BJ (cell line): ENCODE measurements at regions not wholly inside any gene's neighbourhood (a gene's known extent, or its start where the extent isn't known, plus 50 kb on each side); places are given as distances from the start of the nearest gene placed in this dataset.

ENCODE experiments used
- CTCF ChIA-PET: fragments of 350-600 bp; formaldehyde crosslinking; extraction: SDS; loops from one replicate; lab custom pipeline; 2021; ENCODE audit warnings: antibody characterized with exemption, inconsistent platforms; lab: Yijun Ruan, JAX
- POLR2A ChIA-PET: fragments of 300-600 bp; sonication (Branson Sonifier 250); formaldehyde crosslinking; extraction: SDS; loops from one replicate; lab custom pipeline; 2021; ENCODE audit warnings: antibody characterized with exemption; lab: Charles Lee
- DNase-seq: peaks from one replicate; pipeline ENCODE4 v3.0.0-alpha.2; 2011; ENCODE audit warnings: low read depth
- H3K27me3 ChIP-seq: 2 replicates; pipeline ENCODE4 v1.6.0; 2011; ENCODE audit warnings: low read length; ENCODE audit not compliant: control insufficient read depth, insufficient read depth
- H3K36me3 ChIP-seq: 2 replicates; pipeline ENCODE4 v1.5.1; 2011; ENCODE audit warnings: low read length; ENCODE audit not compliant: control insufficient read depth, insufficient read depth
- H3K4me3 ChIP-seq: 2 replicates; pipeline ENCODE4 v1.5.1; 2011; ENCODE audit warnings: low read depth, mild to moderate bottlenecking, control low read depth, low read length
- CTCF ChIP-seq: IDR thresholded peaks from 2 replicates; pipeline ENCODE4 v1.5.1; 2011; ENCODE audit warnings: low read depth, mild to moderate bottlenecking, control low read depth, inconsistent platforms, low read length, moderate library complexity; ENCODE audit not compliant: insufficient read depth

- DNase-seq = no peak
- POLR2A ChIA-PET = no interaction called here
These were observed 615.5 kb downstream of the C6orf118 start for GRCh38 chr6:164693944-164694343.

GRCh38 chr6:164692772-164693510 is 616.5 kb downstream of the C6orf118 start:
- H3K27me3 ChIP-seq = no peaks in the 10 kb centered on the region
- no peak overlapping the region for H3K4me3 ChIP-seq
- no peak for TF ChIP-seq CTCF
- CTCF ChIA-PET = no interaction called here
- no peak for DNase-seq
- no peaks in the 10 kb centered on the region for H3K36me3 ChIP-seq
- POLR2A ChIA-PET = no interaction called here

More at GRCh38 chr6:164693944-164694343, 615.5 kb downstream of the C6orf118 start:
- H3K27me3 ChIP-seq = no peaks in the 10 kb centered on the region
- no peak for TF ChIP-seq CTCF
- H3K36me3 ChIP-seq = no peaks in the 10 kb centered on the region
- H3K4me3 ChIP-seq = no peak overlapping the region
- CTCF ChIA-PET = no interaction called here

GRCh38 chr6:164690702-164691500 is 618.5 kb downstream of the C6orf118 start:
- no peak for TF ChIP-seq CTCF
- CTCF ChIA-PET = no interaction called here
- no peak overlapping the region for H3K4me3 ChIP-seq

GRCh38 chr6:164690241-164690640 is 619.2 kb downstream of the C6orf118 start:
- no peak for DNase-seq
- ChIA-PET POLR2A (no interaction called here), CTCF (no interaction called here)
- TF ChIP-seq CTCF = no peak
- Histone ChIP-seq H3K4me3 (no peak overlapping the region), H3K27me3 (no peaks in the 10 kb centered on the region), H3K36me3 (no peaks in the 10 kb centered on the region)

More at GRCh38 chr6:164690702-164691500, 618.5 kb downstream of the C6orf118 start:
- DNase-seq = no peak
- POLR2A ChIA-PET = no interaction called here
- Histone ChIP-seq H3K36me3 (no peaks in the 10 kb centered on the region), H3K27me3 (no peaks in the 10 kb centered on the region)

GRCh38 chr6:164665328-164665727 is 644.1 kb downstream of the C6orf118 start:
- no peaks in the 10 kb centered on the region for H3K36me3 ChIP-seq
- no peak for DNase-seq
- ChIA-PET CTCF (no interaction called here), POLR2A (no interaction called here)
- H3K4me3 ChIP-seq = no peak overlapping the region
- H3K27me3 ChIP-seq = no peaks in the 10 kb centered on the region
- no peak for TF ChIP-seq CTCF
